ENCODE measurements at regions not wholly inside any gene's neighbourhood (a gene's known extent, or its start where the extent isn't known, plus 50 kb on each side); places are given as distances from the start of the nearest gene placed in this dataset.

- TF ChIP-seq TAF1 (IDR thresholded peaks at IDR 0.05; ENCODE audit: borderline replicate concordance, insufficient read depth, low read length) (no peak), FOXP2 (optimal IDR thresholded peaks at IDR 0.05; ENCODE audit: borderline replicate concordance, extremely low read depth, extremely low read length, insufficient read depth) (no peak), SIN3A (IDR thresholded peaks at IDR 0.05; ENCODE audit: borderline replicate concordance, insufficient read depth, low read length) (no peak), REST (IDR thresholded peaks at IDR 0.05; ENCODE audit: insufficient read depth in 1 of 2, low read depth in 2 of 2, low read length in 2 of 2) (no peak), POLR2AphosphoS5 (IDR thresholded peaks at IDR 0.05; ENCODE audit: low read depth, low read length) (no peak)
Observed at GRCh38 chr9:10705383-10705782, 92.6 kb upstream of the PTPRD start.

GRCh38 chr9:10706788-10707187, 94.0 kb upstream of the PTPRD start:
- TF ChIP-seq POLR2AphosphoS5 (IDR thresholded peaks at IDR 0.05; ENCODE audit: low read depth, low read length) (no peak), FOXP2 (optimal IDR thresholded peaks at IDR 0.05; ENCODE audit: borderline replicate concordance, extremely low read depth, extremely low read length, insufficient read depth) (no peak), SIN3A (IDR thresholded peaks at IDR 0.05; ENCODE audit: borderline replicate concordance, insufficient read depth, low read length) (no peak), TAF1 (IDR thresholded peaks at IDR 0.05; ENCODE audit: borderline replicate concordance, insufficient read depth, low read length) (no peak), REST (IDR thresholded peaks at IDR 0.05; ENCODE audit: insufficient read depth in 1 of 2, low read depth in 2 of 2, low read length in 2 of 2) (no peak)

GRCh38 chr9:10721301-10721700, 108.5 kb upstream of the PTPRD start:
- TF ChIP-seq TAF1 (IDR thresholded peaks at IDR 0.05; ENCODE audit: borderline replicate concordance, insufficient read depth, low read length) (no peak), POLR2AphosphoS5 (IDR thresholded peaks at IDR 0.05; ENCODE audit: low read depth, low read length) (no peak), FOXP2 (optimal IDR thresholded peaks at IDR 0.05; ENCODE audit: borderline replicate concordance, extremely low read depth, extremely low read length, insufficient read depth) (no peak), REST (IDR thresholded peaks at IDR 0.05; ENCODE audit: insufficient read depth in 1 of 2, low read depth in 2 of 2, low read length in 2 of 2) (no peak), SIN3A (IDR thresholded peaks at IDR 0.05; ENCODE audit: borderline replicate concordance, insufficient read depth, low read length) (no peak)

DNA sequence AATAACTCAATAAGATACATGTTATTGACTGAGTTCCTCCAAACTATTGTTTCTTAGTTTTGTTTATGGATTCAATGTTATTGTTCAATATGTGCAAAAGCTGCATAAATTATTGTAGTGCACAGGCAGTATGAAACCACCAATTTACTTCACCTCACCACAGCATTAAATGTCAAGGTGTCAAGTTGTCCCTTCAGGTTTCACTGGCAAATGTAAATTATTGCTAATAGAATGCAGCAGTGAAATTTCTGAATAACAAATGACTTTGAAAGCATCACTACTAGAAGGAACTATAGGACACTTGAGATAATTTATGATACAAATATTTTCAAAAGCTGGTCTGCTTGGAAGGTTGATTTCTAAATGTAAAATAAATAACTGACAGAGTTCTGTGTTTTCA, 116.4 kb upstream of the PTPRD start:
- TF ChIP-seq POLR2AphosphoS5 (IDR thresholded peaks at IDR 0.05; ENCODE audit: low read depth, low read length) (no peak), TAF1 (IDR thresholded peaks at IDR 0.05; ENCODE audit: borderline replicate concordance, insufficient read depth, low read length) (no peak), SIN3A (IDR thresholded peaks at IDR 0.05; ENCODE audit: borderline replicate concordance, insufficient read depth, low read length) (no peak)

DNA sequence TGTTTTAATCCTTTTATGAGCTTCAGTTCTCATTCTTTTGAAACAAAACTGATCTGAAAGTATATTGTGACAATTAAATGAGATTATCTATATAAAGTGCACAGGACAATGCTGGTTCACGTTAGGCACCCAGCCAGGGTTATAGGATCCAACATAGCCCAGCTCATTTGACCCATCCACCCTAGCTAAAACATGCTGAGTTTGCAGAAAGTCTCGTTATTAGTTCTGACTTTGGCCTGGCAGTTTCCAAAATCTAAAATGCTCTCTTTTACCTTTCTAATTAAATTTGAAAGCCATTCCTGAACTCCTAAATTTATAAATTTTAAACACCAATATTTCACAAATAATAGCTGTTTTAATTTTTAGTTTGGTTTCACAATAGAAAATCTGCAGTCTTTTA, 131.9 kb upstream of the PTPRD start:
- TF ChIP-seq SIN3A (IDR thresholded peaks at IDR 0.05; ENCODE audit: borderline replicate concordance, insufficient read depth, low read length) (no peak), TAF1 (IDR thresholded peaks at IDR 0.05; ENCODE audit: borderline replicate concordance, insufficient read depth, low read length) (no peak), FOXP2 (optimal IDR thresholded peaks at IDR 0.05; ENCODE audit: borderline replicate concordance, extremely low read depth, extremely low read length, insufficient read depth) (no peak), REST (IDR thresholded peaks at IDR 0.05; ENCODE audit: insufficient read depth in 1 of 2, low read depth in 2 of 2, low read length in 2 of 2) (no peak), POLR2AphosphoS5 (IDR thresholded peaks at IDR 0.05; ENCODE audit: low read depth, low read length) (no peak)

All from PFSK-1 (cell line).